ENCODE measurements at regions not wholly inside any gene's neighbourhood (a gene's known extent, or its start where the extent isn't known, plus 50 kb on each side); places are given as distances from the start of the nearest gene placed in this dataset.

GRCh38 chr12:115191342-115191741 is 507.4 kb upstream of the TBX3 start:
- no peak for TF ChIP-seq CTCF (conservative IDR thresholded peaks at IDR 0.05; ENCODE audit: low read depth, low read length)
- TF ChIP-seq EZH2 (IDR thresholded peaks at IDR 0.05; ENCODE audit: low read length, unreplicated experiment), result no peak
- no peak for TF ChIP-seq EZH2phosphoT487 (IDR thresholded peaks at IDR 0.05; ENCODE audit: borderline replicate concordance, low read length)
